ENCODE measurements at regions not wholly inside any gene's neighbourhood (a gene's known extent, or its start where the extent isn't known, plus 50 kb on each side); places are given as distances from the start of the nearest gene placed in this dataset.

DNA sequence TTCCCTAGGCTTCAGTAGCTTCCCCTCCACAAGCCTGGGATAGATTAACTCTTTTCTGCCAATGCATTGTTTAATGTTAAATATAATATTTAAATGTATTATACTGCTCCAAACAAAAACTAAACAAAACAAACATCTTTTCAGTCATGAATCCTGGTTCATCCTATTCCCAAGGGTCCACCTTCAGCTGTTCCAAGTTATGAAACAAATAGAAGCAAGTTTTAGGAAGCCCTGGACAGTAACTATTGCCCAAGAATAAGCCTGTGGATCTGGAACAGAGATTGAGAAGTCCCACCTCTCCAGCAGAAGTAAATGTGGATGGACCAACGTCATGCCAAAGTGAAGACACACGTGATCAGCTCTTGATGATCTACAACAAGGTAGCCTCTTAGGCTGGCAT, 408.1 kb downstream of the SETD4 start:
- TF ChIP-seq, protein P1, sequence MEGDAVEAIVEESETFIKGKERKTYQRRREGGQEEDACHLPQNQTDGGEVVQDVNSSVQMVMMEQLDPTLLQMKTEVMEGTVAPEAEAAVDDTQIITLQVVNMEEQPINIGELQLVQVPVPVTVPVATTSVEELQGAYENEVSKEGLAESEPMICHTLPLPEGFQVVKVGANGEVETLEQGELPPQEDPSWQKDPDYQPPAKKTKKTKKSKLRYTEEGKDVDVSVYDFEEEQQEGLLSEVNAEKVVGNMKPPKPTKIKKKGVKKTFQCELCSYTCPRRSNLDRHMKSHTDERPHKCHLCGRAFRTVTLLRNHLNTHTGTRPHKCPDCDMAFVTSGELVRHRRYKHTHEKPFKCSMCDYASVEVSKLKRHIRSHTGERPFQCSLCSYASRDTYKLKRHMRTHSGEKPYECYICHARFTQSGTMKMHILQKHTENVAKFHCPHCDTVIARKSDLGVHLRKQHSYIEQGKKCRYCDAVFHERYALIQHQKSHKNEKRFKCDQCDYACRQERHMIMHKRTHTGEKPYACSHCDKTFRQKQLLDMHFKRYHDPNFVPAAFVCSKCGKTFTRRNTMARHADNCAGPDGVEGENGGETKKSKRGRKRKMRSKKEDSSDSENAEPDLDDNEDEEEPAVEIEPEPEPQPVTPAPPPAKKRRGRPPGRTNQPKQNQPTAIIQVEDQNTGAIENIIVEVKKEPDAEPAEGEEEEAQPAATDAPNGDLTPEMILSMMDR (IDR thresholded peaks at IDR 0.05): no peak
- TF ChIP-seq JUN (IDR thresholded peaks at IDR 0.05): no peak
- TF ChIP-seq, protein P2, sequence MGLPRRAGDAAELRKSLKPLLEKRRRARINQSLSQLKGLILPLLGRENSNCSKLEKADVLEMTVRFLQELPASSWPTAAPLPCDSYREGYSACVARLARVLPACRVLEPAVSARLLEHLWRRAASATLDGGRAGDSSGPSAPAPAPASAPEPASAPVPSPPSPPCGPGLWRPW (IDR thresholded peaks at IDR 0.05): no peak
- TF ChIP-seq SMC3 (IDR thresholded peaks at IDR 0.05): no peak
- TF ChIP-seq SREBF2 (IDR thresholded peaks at IDR 0.05): no peak
- TF ChIP-seq POLR2A (IDR thresholded peaks at IDR 0.05; ENCODE audit: low read length): no peak
- TF ChIP-seq, protein P3, sequence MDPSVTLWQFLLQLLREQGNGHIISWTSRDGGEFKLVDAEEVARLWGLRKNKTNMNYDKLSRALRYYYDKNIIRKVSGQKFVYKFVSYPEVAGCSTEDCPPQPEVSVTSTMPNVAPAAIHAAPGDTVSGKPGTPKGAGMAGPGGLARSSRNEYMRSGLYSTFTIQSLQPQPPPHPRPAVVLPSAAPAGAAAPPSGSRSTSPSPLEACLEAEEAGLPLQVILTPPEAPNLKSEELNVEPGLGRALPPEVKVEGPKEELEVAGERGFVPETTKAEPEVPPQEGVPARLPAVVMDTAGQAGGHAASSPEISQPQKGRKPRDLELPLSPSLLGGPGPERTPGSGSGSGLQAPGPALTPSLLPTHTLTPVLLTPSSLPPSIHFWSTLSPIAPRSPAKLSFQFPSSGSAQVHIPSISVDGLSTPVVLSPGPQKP (IDR thresholded peaks at IDR 0.05; ENCODE audit: low read depth, low read length): no peak
- TF ChIP-seq RAD21 (conservative IDR thresholded peaks at IDR 0.05 in 1 of 2, IDR thresholded peaks at IDR 0.05 in 1 of 2): no peak
- no peak for TF ChIP-seq RCOR1 (IDR thresholded peaks at IDR 0.05; ENCODE audit: low read depth, low read length)
- TF ChIP-seq ZNF302 (CRISPR knock-in tag; IDR thresholded peaks at IDR 0.05): no peak
- no peak for TF ChIP-seq RFX5 (IDR thresholded peaks at IDR 0.05)
- no peak for TF ChIP-seq CEBPB (IDR thresholded peaks at IDR 0.05)

All from A549 (cell line).